Suprapubic skin (tissue), 4 donors: ENCODE measurements at regions not wholly inside any gene's neighbourhood (a gene's known extent, or its start where the extent isn't known, plus 50 kb on each side); places are given as distances from the start of the nearest gene placed in this dataset.
"Not testable (repeated sequence)": the region's sequence is repeated elsewhere in the genome, so short reads cannot be mapped to it uniquely, and the experiment has no call there.

ENCODE experiments used
- DNase-seq, 2 donors: peaks; one replicate each; pipeline ENCODE4 v3.0.0-alpha.2; 2019; ENCODE audit warnings: low spot score in 2 of 2
- H3K27ac ChIP-seq: fragments of 200-600 bp; sonication (generic); one replicate; pipeline ENCODE4 v1.5.1; 2019
- H3K27me3 ChIP-seq: fragments of 200-600 bp; sonication (generic); one replicate; pipeline ENCODE4 v1.5.1; 2019
- H3K36me3 ChIP-seq: fragments of 200-600 bp; sonication (generic); one replicate; pipeline ENCODE4 v1.5.1; 2019
- H3K4me1 ChIP-seq: fragments of 200-600 bp; sonication (generic); one replicate; pipeline ENCODE4 v1.5.1; 2019
- H3K4me3 ChIP-seq: fragments of 200-600 bp; sonication (generic); one replicate; pipeline ENCODE4 v1.5.1; 2019; ENCODE audit warnings: mild to moderate bottlenecking
- H3K9me3 ChIP-seq: fragments of 200-600 bp; sonication (generic); one replicate; pipeline ENCODE4 v1.5.1; 2019
- CTCF ChIP-seq, 2 donors: fragments of 200-600 bp in 1 of 2; fragments of 450-650 bp in 1 of 2; sonication (generic) in 1 of 2; IDR thresholded peaks; one replicate each; pipeline ENCODE4 v1.5.1; 2016 to 2019; ENCODE audit warnings: antibody characterized with exemption in 2 of 2, mild to moderate bottlenecking in 1 of 2, moderate library complexity in 1 of 2
- EP300 ChIP-seq: sonication (generic); formaldehyde crosslinking; IDR thresholded peaks from one replicate; pipeline ENCODE4 v1.6.1; 2017; ENCODE audit warnings: antibody characterized with exemption
- POLR2A ChIP-seq, 2 donors: fragments of 450-650 bp; IDR thresholded peaks; one replicate each; pipeline ENCODE4 v1.6.1; 2017; ENCODE audit warnings: antibody characterized with exemption in 2 of 2, mild to moderate bottlenecking in 2 of 2, moderate library complexity in 2 of 2
- POLR2AphosphoS5 ChIP-seq, 3 donors: sonication (generic); formaldehyde crosslinking; IDR thresholded peaks; one replicate each; pipeline ENCODE4 v1.6.1; 2017; ENCODE audit warnings: antibody characterized with exemption in 3 of 3
- WGBS: methylation state at CpG from one replicate; pipeline ENCODE4 v1.1.5; 2018; 5-methylcytosine and 5-hydroxymethylcytosine counted together

DNA sequence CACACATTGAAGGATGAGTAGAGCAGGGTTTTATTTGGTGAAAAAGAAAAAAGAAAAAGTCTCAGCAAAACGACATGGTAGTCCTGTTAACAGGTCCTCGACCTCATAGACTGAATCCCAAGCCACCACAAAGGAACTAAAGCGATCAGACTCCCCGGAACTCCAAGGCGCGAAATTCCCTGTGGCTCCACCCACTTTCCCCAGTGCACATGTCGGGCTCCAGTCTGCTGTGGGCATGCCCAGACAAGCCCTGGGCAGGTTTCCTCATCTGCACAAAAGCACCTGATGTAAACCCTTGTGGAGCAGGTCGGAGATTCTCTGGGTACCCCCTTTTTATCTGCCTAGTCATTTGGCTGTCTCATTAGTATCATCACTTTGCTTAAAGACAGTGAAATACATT, 170.7 kb upstream of the FSIP2 start:
- TF ChIP-seq POLR2A (IDR thresholded peaks at IDR 0.05) = no peak
- no peak for TF ChIP-seq CTCF (IDR thresholded peaks at IDR 0.05)
- no peaks in the 10 kb centered on the region for H3K27me3 ChIP-seq
- WGBS = 77% methylated on average over 8 of the region's 8 CpGs

DNA sequence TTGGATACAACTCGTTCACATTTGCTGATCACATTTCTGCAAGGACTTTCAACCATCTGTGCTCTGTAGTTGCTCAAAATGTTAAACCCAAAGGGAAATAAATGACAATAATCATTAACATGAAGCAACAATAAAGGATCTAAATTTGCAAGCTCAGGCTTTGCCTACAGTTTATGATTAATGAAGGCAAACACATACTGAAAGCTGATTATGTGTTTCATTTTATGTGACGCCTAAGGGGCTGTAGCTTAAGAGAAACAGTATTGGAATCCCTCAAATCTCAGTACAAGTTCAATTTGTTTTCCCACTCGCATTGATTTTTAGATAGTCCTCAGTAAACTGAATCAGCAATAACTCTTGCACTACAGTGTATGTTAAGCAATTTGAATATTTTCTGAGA, 160.3 kb upstream of the FSIP2 start:
- no peak overlapping the region for H3K27ac ChIP-seq
- DNase-seq = no peak
- H3K27me3 ChIP-seq = no peaks in the 10 kb centered on the region
- no peaks in the 10 kb centered on the region for H3K36me3 ChIP-seq
- no peaks in the 10 kb centered on the region for H3K4me1 ChIP-seq
- no peaks in the 10 kb centered on the region for H3K9me3 ChIP-seq
- no peak overlapping the region for H3K4me3 ChIP-seq
- WGBS = 37% methylated on average over 3 of the region's 3 CpGs
- no peak for TF ChIP-seq POLR2A (IDR thresholded peaks at IDR 0.05)

More for the DNA sequence above, 170.7 kb upstream of the FSIP2 start:
- no peak overlapping the region for H3K4me3 ChIP-seq
- H3K27ac ChIP-seq = no peak overlapping the region
- H3K9me3 ChIP-seq = no peaks in the 10 kb centered on the region
- DNase-seq = no peak
- no peaks in the 10 kb centered on the region for H3K4me1 ChIP-seq
- H3K36me3 ChIP-seq = no peaks in the 10 kb centered on the region

DNA sequence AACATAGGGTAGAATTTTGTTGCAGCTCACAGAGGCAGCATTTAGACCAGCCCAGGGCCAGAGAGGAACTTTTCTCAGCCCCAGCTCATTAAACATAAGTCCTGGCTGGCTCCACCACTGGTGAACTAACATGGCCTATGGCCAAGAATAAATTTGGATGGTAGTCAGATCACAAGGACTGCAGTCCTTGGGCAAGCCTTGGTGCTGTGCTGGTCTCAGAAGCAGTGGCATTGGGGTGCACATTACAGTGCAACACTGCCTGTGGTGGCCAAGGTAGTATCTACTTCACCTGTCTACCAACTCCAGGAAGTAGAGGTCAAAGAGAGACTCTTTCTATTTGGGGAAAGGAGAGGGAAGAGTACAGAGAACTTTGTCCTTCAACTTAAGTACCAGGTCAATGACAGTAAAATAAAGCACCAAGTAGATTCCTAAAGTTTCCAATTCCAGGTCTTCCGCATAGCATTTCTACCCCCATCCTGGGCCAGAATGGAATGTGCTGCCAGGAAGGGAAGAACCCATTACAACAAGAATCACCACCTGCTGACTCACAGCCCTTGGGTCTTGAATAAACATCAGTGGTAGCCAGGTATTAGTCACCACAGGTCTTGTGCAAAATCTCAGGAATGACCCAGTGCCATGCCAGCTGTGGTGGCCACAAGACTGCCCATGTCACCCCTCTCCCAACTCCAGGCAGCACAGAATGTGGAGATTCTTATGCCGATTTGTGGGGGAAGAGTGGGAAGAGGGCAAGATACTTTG, 155.4 kb upstream of the FSIP2 start:
- H3K4me1 ChIP-seq = no peaks in the 10 kb centered on the region
- TF ChIP-seq CTCF (IDR thresholded peaks at IDR 0.05) = no peak
- TF ChIP-seq POLR2AphosphoS5 (IDR thresholded peaks at IDR 0.05) = no peak
- no peak for TF ChIP-seq POLR2A (IDR thresholded peaks at IDR 0.05)
- no peak for TF ChIP-seq EP300
- H3K9me3 ChIP-seq = peaks cover 7% of the 10 kb centered on the region
- 78% methylated on average over 2 of the region's 2 CpGs for WGBS
- H3K36me3 ChIP-seq = no peaks in the 10 kb centered on the region
- H3K27me3 ChIP-seq = no peaks in the 10 kb centered on the region
- no peak overlapping the region for H3K4me3 ChIP-seq
- DNase-seq = no peak
- no peak overlapping the region for H3K27ac ChIP-seq

GRCh38 chr2:185585165-185585564, 153.4 kb upstream of the FSIP2 start:
- not testable (repeated sequence) for H3K4me3 ChIP-seq, DNase-seq, H3K9me3 ChIP-seq, H3K4me1 ChIP-seq, H3K36me3 ChIP-seq, H3K27ac ChIP-seq, H3K27me3 ChIP-seq
- WGBS = 95% methylated on average over 5 of the region's 5 CpGs

DNA sequence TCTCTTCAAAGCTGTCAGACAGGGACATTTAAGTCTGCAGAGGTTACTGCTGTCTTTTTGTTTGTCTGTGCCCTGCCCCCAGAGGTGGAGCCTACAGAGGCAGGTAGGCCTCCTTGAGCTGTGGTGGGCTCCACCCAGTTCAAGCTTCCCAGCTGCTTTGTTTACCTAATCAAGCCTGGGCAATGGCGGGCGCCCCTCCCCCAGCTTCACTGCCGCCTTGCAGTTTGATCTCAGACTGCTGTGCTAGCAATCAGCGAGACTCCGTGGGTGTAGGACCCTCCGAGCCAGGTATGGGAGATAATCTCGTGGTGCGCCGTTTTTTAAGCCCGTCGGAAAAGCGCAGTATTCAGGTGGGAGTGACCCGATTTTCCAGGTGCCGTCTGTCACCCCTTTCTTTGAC, 147.3 kb upstream of the FSIP2 start:
- not testable (repeated sequence) for DNase-seq, H3K27me3 ChIP-seq, H3K9me3 ChIP-seq, H3K4me1 ChIP-seq, H3K4me3 ChIP-seq, H3K27ac ChIP-seq, H3K36me3 ChIP-seq
- no CpG with 5 or more reads among the region's 14 CpGs for WGBS

DNA sequence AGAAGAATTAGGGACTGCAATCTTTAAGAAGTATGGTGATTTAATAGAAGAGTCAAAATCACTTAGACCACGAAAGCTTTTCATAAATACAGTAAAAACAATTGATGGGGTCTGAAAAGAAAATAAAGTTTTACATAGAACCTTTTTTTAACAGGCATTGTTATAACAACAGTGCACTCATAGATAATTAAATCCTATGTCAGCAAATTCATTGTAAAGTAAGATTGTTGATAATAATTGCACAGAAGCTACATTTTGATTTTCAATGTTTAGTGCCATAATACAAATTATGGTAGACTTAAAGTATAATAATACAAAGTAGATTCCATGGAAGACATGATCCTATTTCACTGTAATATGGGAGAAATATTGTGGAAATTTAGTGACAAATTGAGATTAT, 130.7 kb upstream of the FSIP2 start:
- Histone ChIP-seq H3K36me3 (no peaks in the 10 kb centered on the region), H3K4me1 (no peaks in the 10 kb centered on the region), H3K27me3 (no peaks in the 10 kb centered on the region), H3K9me3 (no peaks in the 10 kb centered on the region), H3K4me3 (no peak overlapping the region), H3K27ac (no peak overlapping the region)
- no peak for DNase-seq
- TF ChIP-seq POLR2AphosphoS5 (IDR thresholded peaks at IDR 0.05) (no peak), CTCF (IDR thresholded peaks at IDR 0.05) (no peak), EP300 (no peak), POLR2A (IDR thresholded peaks at IDR 0.05) (no peak)
- WGBS = 71% methylated on average over 1 of the region's 1 CpG

- no peak for DNase-seq
- Histone ChIP-seq H3K9me3 (no peaks in the 10 kb centered on the region), H3K27ac (no peak overlapping the region), H3K4me1 (no peaks in the 10 kb centered on the region), H3K36me3 (no peaks in the 10 kb centered on the region), H3K27me3 (no peaks in the 10 kb centered on the region), H3K4me3 (no peak overlapping the region)
- WGBS = 40% methylated on average over 3 of the region's 3 CpGs
- TF ChIP-seq CTCF (IDR thresholded peaks at IDR 0.05) (peak in 1 of 2 donors; percentile 9), POLR2AphosphoS5 (IDR thresholded peaks at IDR 0.05) (no peak)
Measured at GRCh38 chr2:185608799-185609198, 129.8 kb upstream of the FSIP2 start.
